Kidney glomerular epithelial cell (primary cell): ENCODE measurements at regions not wholly inside any gene's neighbourhood (a gene's known extent, or its start where the extent isn't known, plus 50 kb on each side); places are given as distances from the start of the nearest gene placed in this dataset.
"Not testable (repeated sequence)": the region's sequence is repeated elsewhere in the genome, so short reads cannot be mapped to it uniquely, and the experiment has no call there.

Experiments
- DNase-seq: peaks from one replicate; lab custom pipeline; 2025; lab: John Stamatoyannopoulos, UW

DNA sequence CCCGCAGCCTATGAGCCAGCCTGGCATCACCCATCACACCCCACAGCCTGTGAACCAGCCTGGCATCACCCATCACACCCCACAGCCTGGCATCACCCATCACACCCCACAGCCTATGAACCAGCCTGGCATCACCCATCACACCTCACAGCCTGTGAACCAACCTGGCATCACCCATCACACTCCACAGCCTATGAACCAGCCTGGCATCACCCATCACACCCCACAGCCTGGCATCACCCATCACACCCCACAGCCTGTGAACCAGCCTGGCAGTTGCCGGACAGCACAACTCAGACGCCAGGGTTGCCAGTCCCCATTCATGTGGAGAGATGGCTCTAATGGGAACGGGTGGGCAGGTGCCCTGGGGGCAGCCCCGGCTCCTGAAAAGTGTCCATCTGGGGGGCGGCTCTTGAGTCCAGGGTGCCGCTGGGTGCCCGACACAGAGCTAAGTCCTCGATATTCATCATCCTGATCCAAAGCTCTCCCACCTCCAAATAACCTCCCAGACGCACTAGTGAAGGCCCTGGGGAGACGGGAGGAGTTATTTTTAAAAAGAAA, 116.9 kb upstream of the AFDN start:
- DNase-seq: not testable (repeated sequence)

DNA sequence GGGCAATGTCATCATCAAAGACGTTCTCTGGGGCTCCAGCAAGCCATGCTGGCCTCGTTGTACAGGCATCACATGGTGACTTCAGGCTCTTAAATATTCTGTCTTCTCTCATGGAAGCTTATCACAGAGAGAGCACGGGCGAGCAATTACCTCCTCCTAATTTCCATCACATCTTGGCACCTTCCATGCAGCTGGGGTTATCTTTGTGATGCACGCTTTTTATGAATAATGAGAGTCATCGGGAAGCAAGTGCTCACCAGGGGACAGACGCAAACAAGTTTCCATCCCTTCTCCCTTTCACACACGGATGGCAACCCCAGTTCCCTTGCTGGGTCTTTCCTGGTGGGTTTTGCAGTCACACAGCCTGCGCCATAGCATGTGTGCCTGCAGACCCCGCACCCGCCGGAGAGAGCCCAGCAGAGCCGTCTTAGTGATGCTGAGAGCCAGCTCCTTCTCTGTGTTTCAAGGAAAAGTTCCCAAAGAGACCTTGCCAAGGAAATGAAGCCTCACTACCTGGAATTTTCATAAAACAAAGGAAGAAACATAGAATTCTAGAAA, 116.3 kb upstream of the AFDN start:
- no peak for DNase-seq

DNA sequence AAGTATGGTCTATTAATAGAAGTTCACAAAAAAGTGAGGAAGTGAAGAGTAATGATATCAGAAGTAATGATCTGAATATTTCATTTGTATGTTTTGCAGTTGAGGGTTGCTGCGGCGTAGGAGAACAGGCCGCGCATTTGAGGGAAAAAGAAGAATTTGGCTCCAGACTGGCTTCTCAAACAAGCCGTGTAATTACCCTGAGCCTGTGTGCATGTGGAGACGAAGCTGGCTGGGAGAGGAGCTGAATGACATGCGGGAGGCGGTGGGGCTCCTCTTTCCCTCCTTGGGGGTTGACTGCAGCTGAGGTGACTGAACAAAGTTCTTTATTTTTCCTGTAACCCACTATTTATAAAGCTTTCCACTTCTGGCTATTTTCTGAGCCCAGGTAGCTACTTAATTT, 115.5 kb upstream of the AFDN start:
- no peak for DNase-seq

DNA sequence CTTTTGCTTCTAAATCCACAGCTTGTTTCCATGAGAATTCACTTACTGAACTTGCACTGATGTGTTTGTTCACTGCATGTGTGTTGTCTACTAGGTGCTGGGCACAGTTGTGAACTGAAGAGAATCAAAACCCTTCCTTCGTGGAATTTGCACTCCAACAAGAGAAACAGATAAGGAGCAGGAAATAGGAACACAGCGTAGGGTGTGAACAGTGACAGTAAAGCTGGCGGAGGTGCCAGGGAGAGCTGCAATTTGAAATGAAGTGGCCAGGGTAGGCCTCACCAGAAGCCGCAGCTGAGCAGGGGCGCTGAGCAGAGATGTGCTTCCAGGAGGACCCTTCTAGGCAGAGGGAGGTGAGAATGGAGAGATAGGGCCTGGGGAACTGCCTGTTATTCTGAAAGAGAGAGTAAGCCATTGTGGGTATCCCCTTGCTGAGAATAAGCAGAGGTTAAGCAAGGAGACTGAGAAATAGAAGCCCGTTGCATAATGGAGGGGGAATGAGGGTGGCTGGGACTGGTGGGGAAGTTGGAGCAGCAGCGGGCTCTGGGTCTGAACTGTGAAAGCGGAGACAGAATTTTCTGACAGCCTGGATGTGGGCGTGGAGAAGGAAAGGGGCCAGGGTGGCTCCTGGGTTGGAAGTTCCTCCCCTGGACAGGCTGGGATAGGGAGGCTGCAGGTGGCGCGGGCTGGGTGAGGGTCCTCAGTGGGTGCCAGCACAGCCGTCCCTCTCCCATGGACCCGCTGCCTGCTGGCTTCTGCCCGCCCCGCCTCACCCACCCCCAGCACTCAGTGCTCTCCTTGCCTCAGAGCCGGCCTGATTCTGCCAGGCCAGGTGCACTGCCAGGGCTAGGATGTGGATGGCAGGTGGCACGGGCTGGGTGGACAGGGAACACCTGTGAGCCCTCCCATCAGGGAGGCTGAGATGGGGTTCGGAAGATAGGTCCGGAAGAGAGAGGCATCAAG, 114.7 kb upstream of the AFDN start:
- no peak for DNase-seq

DNA sequence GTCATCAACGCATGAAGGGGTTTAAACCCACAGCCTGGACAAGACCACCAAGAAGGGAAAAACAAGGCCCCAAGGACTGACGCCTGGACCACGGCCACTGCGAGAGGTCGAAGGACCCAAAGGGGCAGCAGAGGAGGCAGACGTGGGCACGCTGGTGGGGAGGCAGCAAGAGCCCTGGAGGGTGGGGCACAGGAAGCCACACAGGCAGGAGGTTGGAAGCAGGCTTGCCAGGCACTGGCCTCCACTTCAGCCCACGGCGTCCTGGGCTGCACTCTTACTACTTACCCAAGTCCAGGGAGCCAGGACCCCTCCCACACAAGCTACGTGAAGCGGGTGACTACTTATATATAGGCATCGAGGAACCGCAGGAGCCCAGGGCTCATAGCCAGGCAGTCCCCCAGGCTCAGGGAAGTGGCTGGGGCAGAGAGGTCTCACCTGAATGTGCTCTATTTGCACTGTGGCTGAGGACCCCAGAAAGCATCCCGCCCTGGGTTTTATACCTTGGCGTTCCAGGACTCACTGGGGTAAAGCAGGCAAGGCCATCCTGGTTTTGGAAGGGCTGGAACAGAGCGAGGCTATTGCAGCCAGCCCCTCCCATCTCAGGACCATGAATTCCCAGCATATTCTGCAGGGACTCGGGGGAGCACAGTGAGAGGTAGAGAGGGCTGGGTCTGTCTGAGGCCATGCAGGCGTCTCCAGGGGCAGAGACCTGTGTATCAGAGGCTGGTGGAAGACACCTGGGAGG, 113.8 kb upstream of the AFDN start:
- DNase-seq: no peak

DNA sequence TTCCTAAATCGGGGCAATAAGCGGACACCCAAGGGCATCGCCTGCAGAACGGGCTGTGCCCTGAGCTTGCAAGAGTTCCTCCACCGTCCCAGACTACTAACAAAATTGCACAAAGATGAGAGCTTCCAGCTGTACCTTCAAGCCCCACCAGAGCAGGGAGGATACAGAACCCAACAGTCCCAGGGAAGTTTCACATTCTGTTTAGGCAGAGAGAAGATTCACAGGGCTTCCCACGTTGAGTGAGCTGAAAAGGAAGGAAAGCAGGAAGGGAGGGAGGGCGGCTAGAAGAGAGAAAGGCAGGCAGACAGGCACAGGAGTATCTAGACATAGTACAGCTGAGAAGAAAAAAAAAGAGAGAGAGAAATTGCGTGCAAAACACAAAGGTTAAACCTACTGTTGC, 112.6 kb upstream of the AFDN start:
- DNase-seq: no peak

DNA sequence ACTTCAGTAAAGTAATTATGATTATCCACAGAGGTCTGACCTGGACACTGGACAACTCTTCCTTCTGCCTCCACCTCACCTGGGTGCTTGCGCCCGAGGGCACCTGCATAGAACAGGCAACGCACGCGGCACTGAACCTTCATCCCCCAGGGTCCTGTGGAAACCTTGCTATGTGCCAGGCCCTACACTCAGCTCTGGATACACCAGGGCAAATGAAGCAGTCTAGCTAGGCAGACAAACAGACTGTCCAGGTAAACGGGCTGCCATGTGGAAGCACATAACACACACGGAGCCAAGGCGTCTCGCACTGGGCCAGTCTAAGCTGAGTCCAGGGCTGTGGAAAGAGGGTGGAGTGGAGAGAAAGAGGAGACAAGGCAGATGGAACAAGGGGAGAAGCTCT, 109.3 kb upstream of the AFDN start:
- no peak for DNase-seq

DNA sequence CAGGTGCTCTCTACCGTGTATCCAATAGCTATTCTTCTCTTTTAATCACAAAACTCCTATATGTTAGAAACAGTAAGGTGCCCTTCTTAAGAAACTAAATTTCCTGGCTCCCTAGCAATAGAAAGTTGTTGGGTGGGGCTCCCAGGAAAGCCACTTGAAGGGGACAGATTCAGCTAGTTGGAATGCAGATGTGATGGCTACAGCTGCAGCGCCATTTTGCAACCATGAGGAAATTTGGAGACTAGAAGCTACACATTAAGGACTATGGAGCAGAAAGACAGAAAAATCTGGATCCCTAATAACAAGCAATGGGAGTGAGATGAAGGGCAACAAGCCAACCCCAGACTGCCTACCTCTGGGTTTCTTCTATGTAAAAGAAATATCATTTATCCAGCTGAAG, 108.8 kb upstream of the AFDN start:
- no peak for DNase-seq

DNA sequence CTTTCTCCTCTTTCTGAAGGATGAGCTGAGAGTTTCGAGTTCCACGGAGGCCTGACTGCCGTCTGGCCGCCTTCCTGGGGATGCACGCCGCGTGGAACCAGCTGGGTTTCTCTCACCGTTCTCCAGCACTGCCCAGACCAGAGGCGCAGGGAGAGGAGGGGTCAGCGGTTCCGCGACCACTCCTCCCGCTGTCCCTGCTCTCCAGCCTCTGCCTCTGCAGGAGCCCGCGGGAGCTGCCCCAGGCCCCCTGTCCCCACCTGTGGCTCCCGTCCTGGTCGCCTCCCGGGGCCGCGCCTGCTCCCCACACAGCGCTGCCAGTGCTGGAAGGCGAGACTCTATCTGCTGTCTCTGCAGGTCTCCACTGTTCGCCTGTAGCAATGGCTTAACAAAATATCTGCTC, 106.8 kb upstream of the AFDN start:
- DNase-seq: no peak

DNA sequence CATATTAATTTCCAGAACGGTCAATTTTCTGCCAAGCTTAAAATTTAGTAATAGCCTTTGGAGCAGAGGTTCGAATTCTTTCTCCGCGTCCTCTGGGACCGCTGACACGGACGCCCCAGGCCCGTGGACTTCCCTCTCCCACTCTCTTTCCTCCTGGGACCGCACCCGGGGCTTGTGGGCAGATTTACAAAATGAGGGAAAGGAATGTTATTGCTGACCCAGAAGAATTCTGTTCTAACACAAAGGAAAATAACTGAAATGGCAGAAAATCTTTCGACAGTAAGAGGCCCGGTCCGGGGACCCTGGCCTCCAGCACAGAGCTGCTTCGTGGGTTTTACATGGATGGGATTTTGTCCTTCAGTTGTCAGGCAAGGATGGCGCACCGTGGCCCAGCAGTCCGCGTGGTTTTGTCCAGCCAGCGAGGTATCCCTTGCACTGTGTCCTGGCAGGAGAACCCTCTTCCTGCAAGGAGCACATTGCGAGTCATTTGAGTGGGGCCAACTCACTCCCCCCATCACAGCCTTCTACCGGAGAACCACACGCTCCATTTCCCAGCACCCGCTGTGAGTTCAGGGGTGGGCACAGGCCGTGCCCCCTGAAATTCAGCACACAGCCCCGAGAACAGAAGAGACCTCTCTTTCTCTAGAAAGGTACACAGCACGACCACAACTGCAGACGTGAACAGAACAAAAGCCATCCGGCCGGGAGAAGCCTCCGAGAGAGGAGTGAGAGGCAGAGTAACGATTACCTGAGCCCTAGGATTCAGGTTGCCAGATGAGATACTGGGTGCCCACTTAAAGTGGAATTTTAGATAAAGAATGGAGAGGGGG, 106.0 kb upstream of the AFDN start:
- DNase-seq: no peak

DNA sequence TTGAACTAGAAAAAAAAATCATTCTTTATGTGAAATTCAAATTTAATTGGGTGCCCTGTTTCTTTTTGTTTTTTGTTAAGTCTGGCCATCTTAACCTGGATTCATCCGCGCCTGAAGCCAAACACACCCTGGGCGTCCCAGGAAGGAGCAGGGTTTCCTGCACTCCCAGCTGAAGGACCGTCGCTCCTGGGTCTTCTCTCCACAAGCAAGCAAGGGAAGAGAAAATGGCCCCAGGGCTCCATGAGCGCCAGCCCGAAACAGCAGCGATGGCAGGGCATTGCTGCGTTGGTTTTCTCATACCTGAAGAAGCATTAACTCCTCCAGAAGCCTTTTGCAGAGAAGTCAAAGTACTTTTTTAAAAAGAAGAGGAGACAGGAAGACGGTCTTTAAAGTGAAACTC, 105.4 kb upstream of the AFDN start:
- DNase-seq: no peak

DNA sequence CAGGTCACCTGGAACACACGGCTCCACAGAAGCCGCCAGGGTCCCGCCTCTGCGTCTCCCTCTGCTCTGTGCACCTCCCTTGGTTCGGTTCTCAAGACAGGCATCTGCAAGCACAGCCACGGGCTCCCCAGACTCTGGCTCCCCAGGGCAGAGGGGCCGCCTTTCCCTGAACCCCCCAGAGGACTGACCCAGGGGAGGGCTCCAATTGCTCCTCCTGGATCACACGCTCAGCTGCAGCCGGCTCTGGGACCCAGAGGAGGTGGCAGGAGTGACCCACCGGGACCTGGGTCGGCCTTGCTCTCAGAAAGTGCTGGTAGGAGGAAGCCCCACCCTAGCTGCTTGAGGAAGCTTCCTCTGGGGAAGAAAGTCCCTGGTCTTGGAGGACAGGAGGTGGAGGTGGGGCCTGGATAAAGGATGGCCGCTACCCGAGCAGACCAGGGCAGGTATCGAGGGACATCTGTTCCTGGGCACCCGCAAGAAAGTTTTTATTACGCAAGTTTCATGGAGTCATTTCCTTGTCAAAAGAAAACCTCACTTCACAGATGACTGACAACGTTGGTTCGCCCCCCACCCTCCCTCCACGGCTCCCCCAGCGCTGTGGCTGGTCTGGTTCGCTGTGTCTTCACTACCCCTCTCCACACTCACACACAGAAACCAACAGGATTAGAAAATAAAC, 103.9 kb upstream of the AFDN start:
- DNase-seq: no peak

DNA sequence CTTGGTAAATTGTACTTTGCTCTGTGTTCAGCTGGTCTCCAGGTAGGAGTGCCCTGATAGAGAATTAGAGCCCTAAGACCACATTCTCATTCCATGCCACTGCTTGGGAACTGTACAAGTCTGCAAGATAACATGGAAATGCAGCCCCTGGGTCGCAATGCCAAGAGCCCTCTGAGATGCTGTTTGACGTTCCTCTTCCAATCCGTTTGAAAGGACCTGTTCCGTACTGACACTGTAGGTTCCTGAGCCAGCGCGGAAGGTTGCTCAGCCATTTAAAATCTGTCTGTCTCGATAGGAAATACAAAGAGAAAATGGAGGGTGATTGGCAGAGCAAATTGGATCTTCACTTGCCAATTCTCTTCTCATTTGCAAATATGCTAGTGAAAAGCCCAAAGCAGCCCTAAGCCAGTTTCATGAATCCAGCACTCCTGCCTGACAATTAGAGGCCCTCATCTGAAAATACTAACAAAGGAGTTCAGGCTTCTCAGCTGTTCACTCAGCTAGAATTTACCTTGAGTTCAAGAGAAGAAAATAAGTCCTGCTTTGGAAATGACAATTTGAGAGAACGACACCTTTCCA, 100.6 kb upstream of the AFDN start:
- no peak for DNase-seq

DNA sequence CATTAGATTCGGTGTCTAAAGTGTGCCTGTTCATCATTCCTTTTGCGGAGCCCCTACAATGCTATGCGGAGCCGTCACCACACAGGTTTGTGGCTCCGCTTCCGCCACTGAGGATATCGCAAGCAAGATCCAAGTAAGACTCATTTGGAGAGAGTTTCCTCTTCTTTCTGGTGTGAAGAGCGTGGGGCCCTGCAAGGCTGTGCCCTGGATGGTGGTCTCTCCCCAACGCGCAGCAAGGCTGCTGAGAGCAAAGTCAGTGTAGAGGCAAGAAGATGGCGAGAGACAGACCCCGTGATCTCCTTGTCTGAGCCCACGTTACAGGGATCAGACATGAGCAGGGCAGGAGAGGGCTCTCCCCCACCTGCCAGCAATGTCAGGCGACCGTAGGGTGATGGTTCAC, 96.3 kb upstream of the AFDN start:
- no peak for DNase-seq

DNA sequence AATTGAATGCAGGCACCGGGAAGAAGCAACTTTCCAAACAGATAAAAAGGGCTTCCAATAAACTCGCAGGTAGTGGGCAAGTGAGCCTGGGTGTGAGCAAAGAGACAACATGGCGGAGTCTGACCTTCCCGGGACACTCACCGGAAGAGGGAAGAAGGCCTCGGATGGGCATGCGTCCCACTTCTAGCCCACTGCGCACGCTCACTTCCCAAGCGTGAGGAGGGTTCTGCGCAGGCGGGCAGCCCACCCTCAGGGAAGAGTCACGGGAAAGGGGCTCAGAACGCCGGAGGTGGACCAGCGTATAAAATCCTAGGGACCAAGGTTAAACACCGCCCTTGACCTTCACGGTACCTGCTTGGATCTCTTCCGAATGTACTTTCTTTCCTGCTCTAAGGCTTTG, 95.5 kb upstream of the AFDN start:
- DNase-seq: no peak

DNA sequence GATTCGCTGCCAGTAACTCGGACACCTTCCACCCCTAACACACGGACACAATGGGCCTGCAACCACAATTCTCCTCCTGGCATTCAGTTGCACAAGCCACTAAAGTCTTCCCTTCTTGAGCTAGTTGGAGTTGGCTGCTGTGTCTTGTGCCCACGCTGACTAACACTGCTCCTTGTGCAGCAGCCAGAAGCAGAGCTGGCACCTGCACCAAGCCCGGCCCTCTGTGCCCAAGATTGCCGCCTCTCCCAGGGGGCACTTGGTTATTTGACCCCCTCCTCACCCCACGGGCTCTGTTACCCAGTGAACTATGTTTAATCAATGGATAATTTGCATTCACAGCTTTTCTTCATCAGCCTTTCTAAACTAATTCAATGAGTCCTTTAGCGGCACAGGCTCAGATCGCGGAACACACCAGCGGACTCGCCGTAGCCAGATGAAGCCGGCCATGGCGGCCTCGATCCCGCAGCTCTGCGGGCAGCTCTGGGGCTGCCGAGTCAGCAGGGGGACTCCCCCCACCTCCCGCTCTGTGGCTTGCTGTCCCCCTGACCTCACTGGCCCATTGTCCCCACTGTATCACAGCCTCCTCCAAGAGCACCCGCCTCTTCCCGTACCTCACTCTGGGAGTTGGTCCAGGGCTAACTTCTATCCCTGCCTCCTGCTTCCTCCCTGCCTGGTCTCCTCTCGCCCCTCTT, 94.8 kb upstream of the AFDN start:
- no peak for DNase-seq

DNA sequence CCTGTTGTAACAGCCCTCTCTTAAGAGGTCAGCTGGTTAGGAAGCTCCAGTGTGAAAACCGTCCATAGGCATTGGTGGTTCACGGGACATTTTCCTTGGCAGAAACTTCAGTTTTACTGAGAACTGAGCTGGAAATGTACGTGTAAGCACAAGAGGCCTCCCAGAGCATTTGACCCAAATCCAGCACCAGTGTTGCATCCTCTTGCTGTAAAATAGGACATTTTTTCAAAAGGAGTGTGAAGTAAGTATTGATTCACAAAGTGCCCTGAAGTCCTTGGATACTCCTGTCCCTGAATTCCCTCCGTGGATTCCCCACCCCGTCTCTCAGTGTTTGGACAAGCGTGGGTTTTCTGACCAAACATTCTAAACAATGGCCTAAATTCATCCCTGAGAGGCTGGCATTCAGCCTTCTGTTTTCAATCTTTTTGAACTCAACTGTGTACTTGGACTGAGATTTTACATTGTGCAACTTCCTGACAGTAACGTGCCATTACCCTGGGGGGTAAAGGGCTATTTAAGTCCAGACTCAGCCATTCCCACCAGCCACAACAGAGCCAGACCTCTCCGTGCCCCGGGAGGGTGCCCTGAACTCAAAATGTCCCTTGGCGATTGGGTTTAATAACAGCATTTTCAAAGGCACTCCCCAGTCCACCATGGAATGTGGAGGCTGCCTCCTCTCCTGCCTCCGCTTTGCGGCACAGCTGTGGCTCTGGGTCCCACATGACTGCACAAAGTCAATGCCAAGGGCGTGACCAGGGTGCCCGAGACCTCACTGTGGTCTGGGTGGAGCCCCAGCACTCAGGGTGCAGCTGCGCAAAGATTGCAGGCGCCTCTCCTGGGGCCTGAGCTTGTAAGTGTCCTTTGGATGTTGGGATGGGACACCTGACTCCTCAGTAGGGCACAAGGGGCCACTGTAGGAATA, 92.7 kb upstream of the AFDN start:
- no peak for DNase-seq

DNA sequence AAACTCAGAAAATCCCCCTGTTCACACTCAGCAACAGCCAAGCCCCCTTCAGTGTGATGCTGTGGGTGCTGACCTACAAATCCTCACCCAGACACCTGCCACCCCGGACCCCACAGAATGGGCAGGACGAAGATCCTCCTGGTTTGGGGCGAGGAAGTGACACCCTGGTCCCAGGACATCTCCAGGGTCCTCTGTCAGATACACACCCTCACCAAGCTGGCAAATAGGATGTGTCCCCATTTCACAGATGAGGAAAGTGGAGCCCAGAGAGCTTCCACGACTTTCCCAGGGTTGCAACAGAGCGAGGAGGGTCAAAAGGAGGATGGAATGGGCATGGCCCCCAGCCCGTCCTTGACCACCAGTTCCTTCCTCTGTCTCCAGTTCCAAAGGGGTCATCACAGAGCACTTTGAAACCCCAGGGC, 92.0 kb upstream of the AFDN start:
- DNase-seq: no peak
